HG03439 (cell line): ENCODE measurements at regions not wholly inside any gene's neighbourhood (a gene's known extent, or its start where the extent isn't known, plus 50 kb on each side); places are given as distances from the start of the nearest gene placed in this dataset.

ENCODE experiments used
- ATAC-seq: cut with Tn5 transposase; IDR thresholded peaks from one replicate; pipeline ENCODE4 v1.9.1; 2021; ENCODE audit warnings: mild to moderate bottlenecking, moderate library complexity; ENCODE audit not compliant: unreplicated experiment

- ATAC-seq = no peak
Observed at GRCh38 chr4:123788577-123788976, 392.0 kb downstream of the SPRY1 start.

GRCh38 chr4:123790681-123791080 is 394.1 kb downstream of the SPRY1 start:
- ATAC-seq = no peak

GRCh38 chr4:123802082-123802645 is 405.6 kb downstream of the SPRY1 start:
- no peak for ATAC-seq

GRCh38 chr4:123802933-123803332 is 406.3 kb downstream of the SPRY1 start:
- no peak for ATAC-seq

GRCh38 chr4:123804196-123804721 is 407.7 kb downstream of the SPRY1 start:
- no peak for ATAC-seq

GRCh38 chr4:123806056-123806455 is 409.5 kb downstream of the SPRY1 start:
- ATAC-seq = no peak

GRCh38 chr4:123807187-123807586 is 410.6 kb downstream of the SPRY1 start:
- no peak for ATAC-seq

- ATAC-seq = no peak
Observed at GRCh38 chr4:123807866-123808265, 411.3 kb downstream of the SPRY1 start.

GRCh38 chr4:123809864-123810263 is 413.3 kb downstream of the SPRY1 start:
- no peak for ATAC-seq

GRCh38 chr4:123812066-123812390 is 415.4 kb downstream of the SPRY1 start:
- no peak for ATAC-seq

GRCh38 chr4:123813901-123814300 is 417.3 kb downstream of the SPRY1 start:
- ATAC-seq = no peak

- ATAC-seq = no peak
Observed at GRCh38 chr4:123816462-123816861, 419.9 kb downstream of the SPRY1 start.

- no peak for ATAC-seq
Observed at GRCh38 chr4:123817025-123817688, 420.6 kb downstream of the SPRY1 start.

GRCh38 chr4:123819362-123820035 is 422.9 kb downstream of the SPRY1 start:
- ATAC-seq = no peak

GRCh38 chr4:123821861-123822260 is 425.3 kb downstream of the SPRY1 start:
- no peak for ATAC-seq

- ATAC-seq = no peak
Observed at GRCh38 chr4:123822353-123822752, 425.8 kb downstream of the SPRY1 start.

- ATAC-seq = no peak
Observed at GRCh38 chr4:123823244-123823643, 426.6 kb downstream of the SPRY1 start.

GRCh38 chr4:123824524-123824923 is 427.9 kb downstream of the SPRY1 start:
- no peak for ATAC-seq

- no peak for ATAC-seq
Observed at GRCh38 chr4:123825596-123826291, 429.1 kb downstream of the SPRY1 start.

GRCh38 chr4:123826896-123827295 is 430.3 kb downstream of the SPRY1 start:
- no peak for ATAC-seq

- no peak for ATAC-seq
Observed at GRCh38 chr4:123827511-123827910, 430.9 kb downstream of the SPRY1 start.

GRCh38 chr4:123830930-123831329 is 434.3 kb downstream of the SPRY1 start:
- no peak for ATAC-seq
